Islet of Langerhans (tissue), 1 donor: ENCODE measurements at regions not wholly inside any gene's neighbourhood (a gene's known extent, or its start where the extent isn't known, plus 50 kb on each side); places are given as distances from the start of the nearest gene placed in this dataset.
"Not testable (repeated sequence)": the region's sequence is repeated elsewhere in the genome, so short reads cannot be mapped to it uniquely, and the experiment has no call there.

Experiments
- FAIRE-seq: peaks from one replicate; lab custom pipeline; 2011; peaks lifted over from hg19 to GRCh38; lab: Jason Lieb, UNC

GRCh38 chr1:219058891-219059820 is 114.5 kb upstream of the LYPLAL1 start:
- no peak for FAIRE-seq

GRCh38 chr1:219060798-219061197 is 112.9 kb upstream of the LYPLAL1 start:
- no peak for FAIRE-seq

- FAIRE-seq, result no peak
These were observed 111.5 kb upstream of the LYPLAL1 start for GRCh38 chr1:219062161-219062560.

- FAIRE-seq, result no peak
These were observed 107.6 kb upstream of the LYPLAL1 start for GRCh38 chr1:219066098-219066497.

- no peak for FAIRE-seq
These were observed 106.9 kb upstream of the LYPLAL1 start for GRCh38 chr1:219066631-219067349.

- no peak for FAIRE-seq
These were observed 106.3 kb upstream of the LYPLAL1 start for GRCh38 chr1:219067350-219067712.

GRCh38 chr1:219070395-219070794 is 103.3 kb upstream of the LYPLAL1 start:
- not testable (repeated sequence) for FAIRE-seq

- no peak for FAIRE-seq
These were observed 102.5 kb upstream of the LYPLAL1 start for GRCh38 chr1:219071209-219071608.

- FAIRE-seq, result no peak
These were observed 101.3 kb upstream of the LYPLAL1 start for GRCh38 chr1:219072329-219072728.

GRCh38 chr1:219074084-219074728 is 99.5 kb upstream of the LYPLAL1 start:
- no peak for FAIRE-seq

- FAIRE-seq, result no peak
These were observed 98.4 kb upstream of the LYPLAL1 start for GRCh38 chr1:219075121-219075879.

- no peak for FAIRE-seq
These were observed 97.2 kb upstream of the LYPLAL1 start for GRCh38 chr1:219076326-219076937.

- not testable (repeated sequence) for FAIRE-seq
These were observed 95.9 kb upstream of the LYPLAL1 start for GRCh38 chr1:219077767-219078166.

- FAIRE-seq, result no peak
These were observed 91.4 kb upstream of the LYPLAL1 start for GRCh38 chr1:219081943-219082925.

GRCh38 chr1:219083631-219084030 is 90.0 kb upstream of the LYPLAL1 start:
- no peak for FAIRE-seq

- no peak for FAIRE-seq
These were observed 88.6 kb upstream of the LYPLAL1 start for GRCh38 chr1:219085082-219085481.

GRCh38 chr1:219085988-219086387 is 87.7 kb upstream of the LYPLAL1 start:
- no peak for FAIRE-seq

- no peak for FAIRE-seq
These were observed 86.7 kb upstream of the LYPLAL1 start for GRCh38 chr1:219086956-219087469.

- no peak for FAIRE-seq
These were observed 84.7 kb upstream of the LYPLAL1 start for GRCh38 chr1:219088778-219089557.
